Mesothelial cell of epicardium (in vitro differentiated cells): ENCODE measurements at regions not wholly inside any gene's neighbourhood (a gene's known extent, or its start where the extent isn't known, plus 50 kb on each side); places are given as distances from the start of the nearest gene placed in this dataset.

Experiments used
- DNase-seq, 2 experiments: peaks; one replicate each; pipeline ENCODE4 v3.0.0; 2021; ENCODE audit warnings: low spot score in 2 of 2; ENCODE audit not compliant: unreplicated experiment in 2 of 2
- H3K27ac Mint-ChIP-seq: 2 replicates; pipeline ENCODE4 v1.8.0; 2021; ENCODE audit warnings: mixed read lengths
- H3K27me3 Mint-ChIP-seq: 2 replicates; pipeline ENCODE4 v1.8.0; 2021; ENCODE audit warnings: low read depth, mixed read lengths
- H3K36me3 Mint-ChIP-seq: 2 replicates; pipeline ENCODE4 v1.8.0; 2021; ENCODE audit warnings: mixed read lengths
- H3K4me1 Mint-ChIP-seq: 2 replicates; pipeline ENCODE4 v1.8.0; 2021; ENCODE audit warnings: mixed read lengths
- H3K4me3 Mint-ChIP-seq: 2 replicates; pipeline ENCODE4 v1.8.0; 2021; ENCODE audit warnings: mild to moderate bottlenecking, moderate library complexity, mixed read lengths
- H3K9me3 Mint-ChIP-seq: 2 replicates; pipeline ENCODE4 v1.8.0; 2021; ENCODE audit warnings: mixed read lengths
- TF ChIP-seq, protein P1 (sequence below): fragments of 200-600 bp; sonication (generic); IDR thresholded peaks from one replicate; pipeline ENCODE4 v1.5.0; 2021; ENCODE audit warnings: antibody characterized with exemption; ENCODE audit not compliant: unreplicated experiment

DNA sequence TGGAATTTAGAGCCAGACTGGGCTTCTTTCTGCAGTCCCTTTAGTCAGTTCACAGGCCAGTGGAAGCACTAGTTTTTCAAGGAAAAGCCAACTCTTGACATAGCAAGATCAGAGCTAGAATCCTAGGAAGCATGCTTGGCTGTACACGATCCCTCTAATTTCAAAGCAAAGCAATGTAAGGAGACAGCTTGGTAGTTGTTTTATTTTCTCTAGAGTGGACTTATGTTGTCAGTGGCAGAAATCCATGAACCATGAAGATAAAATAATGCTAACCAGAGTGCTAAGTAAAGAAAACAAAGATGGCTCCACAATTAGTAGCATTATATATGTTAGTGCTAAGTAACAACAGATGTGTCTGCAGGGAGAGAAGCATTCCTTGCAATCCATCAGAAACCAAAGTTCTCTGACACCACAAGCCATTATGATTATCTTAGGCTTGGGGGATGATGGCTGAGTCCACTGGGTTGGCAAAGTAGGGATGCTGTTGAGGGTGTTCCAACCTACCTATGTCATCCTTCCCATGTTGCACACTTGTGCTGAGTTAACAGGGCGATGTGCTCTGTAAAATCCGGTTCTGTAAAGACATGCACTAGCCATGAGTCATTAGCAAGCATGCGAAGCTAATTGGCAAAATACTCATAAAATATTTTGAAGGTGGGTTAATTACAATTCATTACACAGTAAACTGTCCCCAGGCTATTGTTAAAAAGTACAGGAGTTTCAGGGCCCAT lies 115.2 kb downstream of the BMP2 start:
- H3K4me1 Mint-ChIP-seq = peaks cover 39% of the 10 kb centered on the region
- TF ChIP-seq, protein P1, sequence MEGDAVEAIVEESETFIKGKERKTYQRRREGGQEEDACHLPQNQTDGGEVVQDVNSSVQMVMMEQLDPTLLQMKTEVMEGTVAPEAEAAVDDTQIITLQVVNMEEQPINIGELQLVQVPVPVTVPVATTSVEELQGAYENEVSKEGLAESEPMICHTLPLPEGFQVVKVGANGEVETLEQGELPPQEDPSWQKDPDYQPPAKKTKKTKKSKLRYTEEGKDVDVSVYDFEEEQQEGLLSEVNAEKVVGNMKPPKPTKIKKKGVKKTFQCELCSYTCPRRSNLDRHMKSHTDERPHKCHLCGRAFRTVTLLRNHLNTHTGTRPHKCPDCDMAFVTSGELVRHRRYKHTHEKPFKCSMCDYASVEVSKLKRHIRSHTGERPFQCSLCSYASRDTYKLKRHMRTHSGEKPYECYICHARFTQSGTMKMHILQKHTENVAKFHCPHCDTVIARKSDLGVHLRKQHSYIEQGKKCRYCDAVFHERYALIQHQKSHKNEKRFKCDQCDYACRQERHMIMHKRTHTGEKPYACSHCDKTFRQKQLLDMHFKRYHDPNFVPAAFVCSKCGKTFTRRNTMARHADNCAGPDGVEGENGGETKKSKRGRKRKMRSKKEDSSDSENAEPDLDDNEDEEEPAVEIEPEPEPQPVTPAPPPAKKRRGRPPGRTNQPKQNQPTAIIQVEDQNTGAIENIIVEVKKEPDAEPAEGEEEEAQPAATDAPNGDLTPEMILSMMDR = no peak
- H3K27me3 Mint-ChIP-seq = peaks cover 8% of the 10 kb centered on the region
- no peak overlapping the region for H3K4me3 Mint-ChIP-seq
- no peaks in the 10 kb centered on the region for H3K9me3 Mint-ChIP-seq
- no peaks in the 10 kb centered on the region for H3K36me3 Mint-ChIP-seq
- H3K27ac Mint-ChIP-seq = peak overlapping the region; percentile 39
- DNase-seq = no peak

DNA sequence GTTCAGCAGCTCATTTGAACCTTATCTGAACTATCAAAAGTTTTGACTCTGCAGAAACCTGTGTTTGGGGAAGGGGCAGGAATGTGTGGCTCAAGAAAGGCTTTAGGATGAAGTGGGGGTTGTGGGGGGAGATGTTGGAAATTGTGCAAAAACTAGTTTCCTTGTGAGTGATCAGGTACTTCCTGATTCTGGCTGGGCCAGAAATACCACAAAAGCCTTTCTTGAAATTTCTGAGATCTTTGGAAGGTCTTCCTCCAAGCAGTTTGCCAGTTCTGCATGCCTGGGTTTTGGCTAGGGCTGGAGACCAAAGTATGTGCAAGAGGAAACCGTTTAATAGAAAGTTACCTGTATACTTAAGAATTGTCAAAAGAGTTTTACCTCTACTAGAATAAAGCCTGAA lies 116.6 kb downstream of the BMP2 start:
- no peaks in the 10 kb centered on the region for H3K9me3 Mint-ChIP-seq
- H3K4me1 Mint-ChIP-seq = peaks cover 35% of the 10 kb centered on the region
- TF ChIP-seq, protein P1 = no peak
- H3K36me3 Mint-ChIP-seq = no peaks in the 10 kb centered on the region
- H3K4me3 Mint-ChIP-seq = no peak overlapping the region
- DNase-seq = no peak
- no peak overlapping the region for H3K27ac Mint-ChIP-seq
- peaks cover 9% of the 10 kb centered on the region for H3K27me3 Mint-ChIP-seq

DNA sequence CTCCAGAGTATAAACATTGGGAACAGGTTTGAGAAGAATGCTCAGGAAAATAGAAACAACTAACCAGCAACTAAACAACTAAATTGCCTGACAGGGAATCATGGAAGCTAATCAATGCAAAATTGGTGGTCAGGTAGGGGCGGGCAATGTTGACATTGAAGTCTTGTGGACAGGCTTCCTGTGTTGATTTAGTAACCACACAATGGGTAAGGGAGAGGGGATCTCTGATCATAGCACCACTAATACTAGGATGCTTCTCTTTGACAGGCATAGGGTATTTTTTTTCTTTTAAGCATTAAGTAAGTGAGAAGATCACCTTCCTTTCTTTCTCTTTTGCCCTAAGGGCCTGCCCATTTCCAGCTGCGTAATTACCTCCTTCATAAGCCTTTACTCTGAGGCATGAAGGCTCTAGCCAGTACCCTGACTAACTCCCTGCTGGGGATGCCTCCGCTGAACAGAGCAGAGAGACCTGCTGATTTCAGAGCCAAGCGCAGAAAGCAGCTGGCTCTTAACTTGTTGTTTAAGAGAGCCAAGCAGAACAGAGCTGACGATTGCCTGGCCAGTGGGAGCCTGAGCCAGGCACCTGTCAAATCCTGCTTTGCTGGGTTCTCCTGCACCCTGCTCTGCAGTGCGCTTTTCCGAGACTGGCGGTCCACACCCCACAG lies 118.7 kb downstream of the BMP2 start:
- TF ChIP-seq, protein P1 = no peak
- Mint-ChIP-seq H3K36me3 (no peaks in the 10 kb centered on the region), H3K4me3 (no peak overlapping the region), H3K9me3 (peaks cover 4% of the 10 kb centered on the region), H3K4me1 (peaks cover 35% of the 10 kb centered on the region), H3K27me3 (peaks cover 9% of the 10 kb centered on the region), H3K27ac (no peak overlapping the region)
- DNase-seq = no peak

DNA sequence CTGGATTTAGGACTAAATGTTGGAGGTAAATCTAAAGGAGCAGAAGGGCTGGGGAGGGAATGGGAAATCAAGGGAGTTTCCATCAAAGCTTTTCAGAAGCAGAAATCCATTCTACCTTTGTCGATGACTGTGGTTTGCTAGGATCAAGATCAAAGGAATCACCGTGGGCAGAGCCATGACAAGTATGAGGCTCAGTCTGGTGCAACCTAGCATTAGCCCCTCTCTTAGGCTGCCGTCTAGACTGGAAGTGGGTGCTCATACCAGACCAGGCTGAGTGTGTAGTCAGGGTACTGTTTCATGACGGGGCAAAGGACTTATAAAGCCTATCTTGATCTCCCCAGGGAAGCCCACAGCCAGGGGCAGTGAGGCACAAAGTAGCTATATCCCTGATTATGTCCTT lies 120.5 kb downstream of the BMP2 start:
- no peak overlapping the region for H3K4me3 Mint-ChIP-seq
- no peak for DNase-seq
- no peak overlapping the region for H3K27ac Mint-ChIP-seq
- H3K27me3 Mint-ChIP-seq = peaks cover 9% of the 10 kb centered on the region
- peaks cover 8% of the 10 kb centered on the region for H3K9me3 Mint-ChIP-seq
- H3K36me3 Mint-ChIP-seq = no peaks in the 10 kb centered on the region
- TF ChIP-seq, protein P1 = no peak
- peaks cover 29% of the 10 kb centered on the region for H3K4me1 Mint-ChIP-seq

DNA sequence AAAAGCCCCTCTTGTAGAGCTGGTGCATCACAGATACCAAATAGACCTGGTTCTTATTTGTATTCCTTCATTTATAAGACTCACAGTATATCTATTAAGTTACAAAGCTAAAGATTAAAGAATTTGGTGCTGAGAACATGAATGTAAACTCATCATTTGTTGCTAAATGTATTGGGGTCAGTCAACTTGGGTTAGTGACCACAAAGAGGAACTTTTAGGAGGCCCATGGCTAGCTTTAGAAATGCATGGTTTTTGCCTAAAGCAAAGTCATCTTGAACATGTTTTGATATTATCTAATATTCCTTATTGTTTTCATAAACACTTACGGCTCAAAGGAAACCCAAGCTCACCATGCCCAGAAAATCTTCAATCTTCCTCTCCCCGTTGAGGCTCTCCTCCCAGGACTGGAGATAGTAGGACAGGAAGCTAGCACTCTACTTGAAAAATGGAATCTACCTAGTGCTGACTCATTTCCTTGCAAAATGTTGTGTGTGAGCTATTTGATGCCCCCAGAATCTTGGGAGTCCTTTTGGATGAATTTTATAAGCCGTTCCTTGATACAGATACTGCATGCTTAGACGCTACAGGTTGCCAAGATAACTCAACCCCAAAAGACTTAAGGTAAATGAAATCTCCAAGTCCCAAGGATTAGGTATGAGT lies 121.4 kb downstream of the BMP2 start:
- no peaks in the 10 kb centered on the region for H3K36me3 Mint-ChIP-seq
- H3K9me3 Mint-ChIP-seq = peaks cover 8% of the 10 kb centered on the region
- no peak for DNase-seq
- H3K27me3 Mint-ChIP-seq = peaks cover 9% of the 10 kb centered on the region
- peaks cover 20% of the 10 kb centered on the region for H3K4me1 Mint-ChIP-seq
- TF ChIP-seq, protein P1 = no peak
- no peak overlapping the region for H3K27ac Mint-ChIP-seq
- no peak overlapping the region for H3K4me3 Mint-ChIP-seq
